ENCODE measurements at regions not wholly inside any gene's neighbourhood (a gene's known extent, or its start where the extent isn't known, plus 50 kb on each side); places are given as distances from the start of the nearest gene placed in this dataset.

DNA sequence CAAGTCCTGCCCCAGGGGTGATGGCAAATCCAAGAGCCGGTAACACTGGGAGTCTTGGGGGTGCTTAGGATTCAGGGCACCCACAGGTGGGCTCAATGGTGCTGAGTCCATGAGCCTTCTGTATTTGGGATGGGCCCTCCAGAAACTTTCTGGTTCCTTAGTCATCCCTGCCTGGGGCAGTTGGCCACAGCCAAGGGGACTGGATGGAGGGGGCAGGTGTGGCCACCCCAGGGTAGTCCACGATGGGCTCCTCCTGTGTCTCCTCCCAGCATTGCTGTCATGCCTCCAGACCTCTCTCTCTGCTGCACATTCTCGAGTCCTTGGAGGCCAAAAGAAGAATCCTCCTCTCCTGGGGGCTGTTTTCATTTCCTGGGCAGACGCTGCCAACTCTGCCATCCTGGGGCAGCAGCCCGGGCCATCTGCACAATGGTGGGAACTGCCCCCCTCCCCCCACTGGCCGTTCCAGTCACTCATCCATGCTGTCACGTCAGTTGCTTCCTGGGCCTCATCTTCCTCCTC, 158.0 kb upstream of the TWIST2 start:
- TF ChIP-seq, protein P1, sequence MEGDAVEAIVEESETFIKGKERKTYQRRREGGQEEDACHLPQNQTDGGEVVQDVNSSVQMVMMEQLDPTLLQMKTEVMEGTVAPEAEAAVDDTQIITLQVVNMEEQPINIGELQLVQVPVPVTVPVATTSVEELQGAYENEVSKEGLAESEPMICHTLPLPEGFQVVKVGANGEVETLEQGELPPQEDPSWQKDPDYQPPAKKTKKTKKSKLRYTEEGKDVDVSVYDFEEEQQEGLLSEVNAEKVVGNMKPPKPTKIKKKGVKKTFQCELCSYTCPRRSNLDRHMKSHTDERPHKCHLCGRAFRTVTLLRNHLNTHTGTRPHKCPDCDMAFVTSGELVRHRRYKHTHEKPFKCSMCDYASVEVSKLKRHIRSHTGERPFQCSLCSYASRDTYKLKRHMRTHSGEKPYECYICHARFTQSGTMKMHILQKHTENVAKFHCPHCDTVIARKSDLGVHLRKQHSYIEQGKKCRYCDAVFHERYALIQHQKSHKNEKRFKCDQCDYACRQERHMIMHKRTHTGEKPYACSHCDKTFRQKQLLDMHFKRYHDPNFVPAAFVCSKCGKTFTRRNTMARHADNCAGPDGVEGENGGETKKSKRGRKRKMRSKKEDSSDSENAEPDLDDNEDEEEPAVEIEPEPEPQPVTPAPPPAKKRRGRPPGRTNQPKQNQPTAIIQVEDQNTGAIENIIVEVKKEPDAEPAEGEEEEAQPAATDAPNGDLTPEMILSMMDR (IDR thresholded peaks at IDR 0.05; ENCODE audit: low read length) = no peak
- TF ChIP-seq EZH2phosphoT487 (IDR thresholded peaks at IDR 0.05; ENCODE audit: low read length) = no peak
